ENCODE measurements at regions not wholly inside any gene's neighbourhood (a gene's known extent, or its start where the extent isn't known, plus 50 kb on each side); places are given as distances from the start of the nearest gene placed in this dataset.

GRCh38 chr13:74193391-74193790 lies 59.2 kb upstream of the KLF12 start:
- intact Hi-C loops (cut with micrococcal nuclease; ENCODE audit: unreplicated experiment) = no loop called here
- Histone ChIP-seq H4K20me1 (ENCODE audit: insufficient read depth, low read length) (no peaks in the 10 kb centered on the region), H3K79me2 (ENCODE audit: insufficient read depth, low read length) (no peaks in the 10 kb centered on the region)

More at GRCh38 chr13:74193391-74193790, 59.2 kb upstream of the KLF12 start:
- CTCF ChIA-PET (ENCODE audit: low intra/inter-chr PET ratio, low total read pairs) = no interaction called here
- 70% methylated on average over 1 of the region's 1 CpG for WGBS (ENCODE audit: low lambda C conversion rate)
- DNase-seq (ENCODE audit: low spot score) (no peak), ATAC-seq (no peak), FAIRE-seq (no peak)
- no peaks in the 10 kb centered on the region for H3K36me3 ChIP-seq (replicated peaks in 1 of 2; ENCODE audit: control insufficient read depth in 1 of 2, insufficient read depth in 2 of 2, low read length in 2 of 2)
- no peak overlapping the region for H3K9ac ChIP-seq (ENCODE audit: insufficient read depth, low read depth, low read length)
- no peak overlapping the region for H3K27ac ChIP-seq (ENCODE audit: extremely low read length, insufficient read depth, low read length)
- TF ChIP-seq TEF (CRISPR knock-in tag; IDR thresholded peaks at IDR 0.05) = no peak
- TF ChIP-seq TBL1XR1 (IDR thresholded peaks at IDR 0.05; ENCODE audit: borderline replicate concordance, low read length, partially characterized antibody) = no peak
- TF ChIP-seq, protein P1, sequence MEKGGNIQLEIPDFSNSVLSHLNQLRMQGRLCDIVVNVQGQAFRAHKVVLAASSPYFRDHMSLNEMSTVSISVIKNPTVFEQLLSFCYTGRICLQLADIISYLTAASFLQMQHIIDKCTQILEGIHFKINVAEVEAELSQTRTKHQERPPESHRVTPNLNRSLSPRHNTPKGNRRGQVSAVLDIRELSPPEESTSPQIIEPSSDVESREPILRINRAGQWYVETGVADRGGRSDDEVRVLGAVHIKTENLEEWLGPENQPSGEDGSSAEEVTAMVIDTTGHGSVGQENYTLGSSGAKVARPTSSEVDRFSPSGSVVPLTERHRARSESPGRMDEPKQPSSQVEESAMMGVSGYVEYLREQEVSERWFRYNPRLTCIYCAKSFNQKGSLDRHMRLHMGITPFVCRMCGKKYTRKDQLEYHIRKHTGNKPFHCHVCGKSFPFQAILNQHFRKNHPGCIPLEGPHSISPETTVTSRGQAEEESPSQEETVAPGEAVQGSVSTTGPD (CRISPR knock-in tag; IDR thresholded peaks at IDR 0.05) = no peak
- no peak for TF ChIP-seq ZNF205 (CRISPR knock-in tag; IDR thresholded peaks at IDR 0.05)
- TF ChIP-seq ARID2 (CRISPR knock-in tag; IDR thresholded peaks at IDR 0.05; ENCODE audit: borderline replicate concordance) = no peak
- TF ChIP-seq, protein P2, sequence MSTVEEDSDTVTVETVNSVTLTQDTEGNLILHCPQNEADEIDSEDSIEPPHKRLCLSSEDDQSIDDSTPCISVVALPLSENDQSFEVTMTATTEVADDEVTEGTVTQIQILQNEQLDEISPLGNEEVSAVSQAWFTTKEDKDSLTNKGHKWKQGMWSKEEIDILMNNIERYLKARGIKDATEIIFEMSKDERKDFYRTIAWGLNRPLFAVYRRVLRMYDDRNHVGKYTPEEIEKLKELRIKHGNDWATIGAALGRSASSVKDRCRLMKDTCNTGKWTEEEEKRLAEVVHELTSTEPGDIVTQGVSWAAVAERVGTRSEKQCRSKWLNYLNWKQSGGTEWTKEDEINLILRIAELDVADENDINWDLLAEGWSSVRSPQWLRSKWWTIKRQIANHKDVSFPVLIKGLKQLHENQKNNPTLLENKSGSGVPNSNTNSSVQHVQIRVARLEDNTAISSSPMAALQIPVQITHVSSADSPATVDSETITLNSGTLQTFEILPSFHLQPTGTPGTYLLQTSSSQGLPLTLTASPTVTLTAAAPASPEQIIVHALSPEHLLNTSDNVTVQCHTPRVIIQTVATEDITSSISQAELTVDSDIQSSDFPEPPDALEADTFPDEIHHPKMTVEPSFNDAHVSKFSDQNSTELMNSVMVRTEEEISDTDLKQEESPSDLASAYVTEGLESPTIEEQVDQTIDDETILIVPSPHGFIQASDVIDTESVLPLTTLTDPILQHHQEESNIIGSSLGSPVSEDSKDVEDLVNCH (CRISPR knock-in tag; IDR thresholded peaks at IDR 0.05) = no peak
- TF ChIP-seq, protein P3, sequence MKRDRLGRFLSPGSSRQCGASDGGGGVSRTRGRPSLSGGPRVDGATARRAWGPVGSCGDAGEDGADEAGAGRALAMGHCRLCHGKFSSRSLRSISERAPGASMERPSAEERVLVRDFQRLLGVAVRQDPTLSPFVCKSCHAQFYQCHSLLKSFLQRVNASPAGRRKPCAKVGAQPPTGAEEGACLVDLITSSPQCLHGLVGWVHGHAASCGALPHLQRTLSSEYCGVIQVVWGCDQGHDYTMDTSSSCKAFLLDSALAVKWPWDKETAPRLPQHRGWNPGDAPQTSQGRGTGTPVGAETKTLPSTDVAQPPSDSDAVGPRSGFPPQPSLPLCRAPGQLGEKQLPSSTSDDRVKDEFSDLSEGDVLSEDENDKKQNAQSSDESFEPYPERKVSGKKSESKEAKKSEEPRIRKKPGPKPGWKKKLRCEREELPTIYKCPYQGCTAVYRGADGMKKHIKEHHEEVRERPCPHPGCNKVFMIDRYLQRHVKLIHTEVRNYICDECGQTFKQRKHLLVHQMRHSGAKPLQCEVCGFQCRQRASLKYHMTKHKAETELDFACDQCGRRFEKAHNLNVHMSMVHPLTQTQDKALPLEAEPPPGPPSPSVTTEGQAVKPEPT (CRISPR knock-in tag; IDR thresholded peaks at IDR 0.05; ENCODE audit: low read depth) = no peak
- TF ChIP-seq KLF15 (CRISPR knock-in tag; IDR thresholded peaks at IDR 0.05; ENCODE audit: borderline replicate concordance) = no peak
- TF ChIP-seq ZNF333 (CRISPR knock-in tag; IDR thresholded peaks at IDR 0.05; ENCODE audit: borderline replicate concordance) = no peak
- no peak for TF ChIP-seq NFRKB (IDR thresholded peaks at IDR 0.05)
- no peak for TF ChIP-seq ZNF629 (CRISPR knock-in tag; conservative IDR thresholded peaks at IDR 0.05)
- no peak overlapping the region for H2AFZ ChIP-seq (ENCODE audit: low read length)
- POLR2A ChIA-PET = no interaction called here
- H3K4me2 ChIP-seq (ENCODE audit: low read depth, low read length) = no peak overlapping the region
- no peaks in the 10 kb centered on the region for H3K4me1 ChIP-seq (ENCODE audit: insufficient read depth, low read length)
- H3K4me3 ChIP-seq (replicated peaks in 1 of 3; ENCODE audit: insufficient read depth in 1 of 3, low read depth in 2 of 3, low read length in 3 of 3) = no peak overlapping the region
- no peaks in the 10 kb centered on the region for H3K27me3 ChIP-seq (ENCODE audit: control insufficient read depth in 1 of 2, insufficient read depth in 2 of 2, low read length in 2 of 2)
- in situ Hi-C loops (cut with HindIII; ENCODE audit: extremely low pct_ligation_motif_present, low pct_unique_long_range_greater_than_20kb) = no loop called here
- BruUV-seq (replicated peaks) = no TSS peak
- H3K9me3 ChIP-seq (ENCODE audit: low read length) = no peaks in the 10 kb centered on the region
